ENCODE measurements at regions not wholly inside any gene's neighbourhood (a gene's known extent, or its start where the extent isn't known, plus 50 kb on each side); places are given as distances from the start of the nearest gene placed in this dataset.

GRCh38 chr3:22990291-22991200 is 212.6 kb upstream of the UBE2E2 start:
- no peak for DNase-seq (ENCODE audit: low read depth)

DNA sequence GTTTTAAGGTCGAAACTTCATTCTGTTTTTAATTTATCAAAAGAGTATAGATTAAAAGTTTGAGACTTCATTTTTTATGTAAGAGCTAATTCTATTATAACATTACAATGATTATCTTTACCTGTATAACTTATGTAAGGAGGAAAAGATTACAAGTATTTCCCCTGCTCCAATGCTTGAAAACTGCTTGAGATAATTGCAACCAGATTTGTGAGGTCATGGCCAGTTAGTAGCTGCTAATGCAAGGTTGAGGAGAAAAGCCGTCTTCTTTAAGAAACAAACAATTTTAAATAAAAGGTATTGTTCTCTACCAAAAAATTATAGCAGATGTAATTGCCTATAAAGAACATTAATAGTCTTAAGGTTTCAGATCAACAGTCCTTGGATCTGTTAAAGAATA is 208.3 kb upstream of the UBE2E2 start:
- DNase-seq (ENCODE audit: low read depth): no peak

DNA sequence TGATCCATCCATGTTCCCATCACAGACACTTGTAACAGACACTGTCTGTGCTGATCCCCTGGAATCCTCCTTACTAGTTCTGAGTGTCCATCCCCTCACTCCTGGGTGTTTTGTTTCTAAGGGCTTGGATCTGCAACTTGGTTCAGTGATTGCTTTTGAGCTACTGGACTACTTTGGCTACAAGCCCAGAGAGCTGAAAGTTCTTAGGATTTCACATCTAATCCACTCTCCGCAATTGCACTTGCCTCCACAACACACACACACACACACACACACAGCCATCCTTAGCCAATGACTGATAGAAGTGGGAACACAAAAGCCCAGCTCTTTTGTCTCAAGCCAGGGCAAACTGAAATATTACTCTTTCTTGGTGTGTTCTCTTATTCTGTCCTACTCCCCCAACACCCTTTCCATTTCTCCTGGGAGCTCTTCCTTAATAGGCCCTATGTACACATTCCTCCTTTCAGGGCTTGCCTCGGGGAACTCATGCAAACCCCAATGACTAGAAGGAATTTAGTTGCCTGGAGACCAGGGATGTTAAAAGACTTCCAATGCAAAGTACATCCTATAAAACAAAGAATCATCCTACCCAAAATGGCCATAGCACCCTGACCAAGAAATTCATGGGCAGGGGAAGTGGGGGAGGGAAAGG is 206.1 kb upstream of the UBE2E2 start:
- no peak for DNase-seq (ENCODE audit: low read depth)

GRCh38 chr3:23000371-23000770 is 202.8 kb upstream of the UBE2E2 start:
- no peak for DNase-seq (ENCODE audit: low read depth)

- DNase-seq (ENCODE audit: low read depth): no peak
Measured at GRCh38 chr3:23002151-23002550, 201.0 kb upstream of the UBE2E2 start.

DNA sequence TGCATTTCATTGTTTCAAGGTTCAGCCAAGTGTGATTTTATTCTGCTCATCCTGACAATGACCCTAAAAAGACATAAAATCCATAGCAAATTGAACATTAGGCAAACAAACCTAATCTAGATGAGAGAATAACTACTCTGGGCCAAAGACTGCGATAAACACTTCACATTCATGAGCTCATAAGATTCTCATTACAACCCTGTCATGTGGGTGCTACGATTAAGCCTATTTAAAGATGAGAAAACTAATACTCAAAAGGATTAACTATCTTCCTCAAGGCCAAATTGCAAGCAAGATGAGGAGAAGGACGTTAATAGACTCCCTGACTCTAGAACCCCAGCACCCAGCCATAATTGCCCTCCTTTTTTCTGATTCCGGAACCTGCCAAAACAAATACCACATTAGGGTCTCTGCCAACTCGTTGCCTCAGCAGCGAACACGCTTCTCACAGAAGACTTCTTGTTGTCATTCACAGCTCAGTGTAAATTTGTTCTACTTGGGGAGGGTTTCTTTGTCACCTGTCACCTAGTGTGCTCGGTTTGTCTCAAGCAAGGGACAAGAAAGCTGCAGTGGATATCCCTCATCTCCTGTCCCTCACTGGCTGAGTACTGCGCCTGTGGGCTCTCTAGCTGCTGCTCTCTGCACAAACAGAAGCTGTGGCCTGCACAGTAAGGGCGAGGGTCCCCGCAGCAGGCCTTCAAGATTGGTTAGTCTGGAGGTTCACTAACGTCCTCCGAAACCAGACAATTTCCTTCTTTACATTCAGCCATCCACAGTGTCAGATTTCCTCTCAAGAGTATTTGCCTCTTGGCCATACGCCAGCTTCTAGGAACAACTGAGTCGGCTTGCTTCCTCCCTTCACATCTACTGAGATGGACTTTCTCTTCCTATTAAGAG is 200.0 kb upstream of the UBE2E2 start:
- no peak for DNase-seq (ENCODE audit: low read depth)

GRCh38 chr3:23003733-23004046 is 199.4 kb upstream of the UBE2E2 start:
- DNase-seq (ENCODE audit: low read depth): no peak

DNA sequence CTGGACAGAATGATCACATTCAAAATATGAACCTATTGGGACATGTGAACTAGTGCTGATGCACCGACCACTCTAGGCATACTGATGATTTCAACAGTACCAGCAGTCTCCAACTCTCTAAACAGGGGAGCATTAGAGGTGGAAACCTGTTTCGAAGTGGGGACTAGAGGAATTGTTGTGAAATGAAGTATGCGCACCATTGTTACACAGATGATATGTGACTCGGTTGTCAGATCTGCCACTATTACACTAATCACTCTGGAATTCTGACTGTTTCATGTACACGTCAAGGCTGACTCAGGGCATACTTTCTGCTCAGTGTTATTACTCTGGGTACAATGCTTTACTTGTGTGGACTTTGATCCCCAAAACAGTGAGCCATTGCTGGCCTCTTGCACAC is 198.2 kb upstream of the UBE2E2 start:
- no peak for DNase-seq (ENCODE audit: low read depth)

- no peak for DNase-seq (ENCODE audit: low read depth)
Measured at GRCh38 chr3:23017801-23018200, 185.3 kb upstream of the UBE2E2 start.

- no peak for DNase-seq (ENCODE audit: low read depth)
Measured at GRCh38 chr3:23019596-23020300, 183.4 kb upstream of the UBE2E2 start.

GRCh38 chr3:23028294-23028693 is 174.8 kb upstream of the UBE2E2 start:
- DNase-seq (ENCODE audit: low read depth): no peak

DNA sequence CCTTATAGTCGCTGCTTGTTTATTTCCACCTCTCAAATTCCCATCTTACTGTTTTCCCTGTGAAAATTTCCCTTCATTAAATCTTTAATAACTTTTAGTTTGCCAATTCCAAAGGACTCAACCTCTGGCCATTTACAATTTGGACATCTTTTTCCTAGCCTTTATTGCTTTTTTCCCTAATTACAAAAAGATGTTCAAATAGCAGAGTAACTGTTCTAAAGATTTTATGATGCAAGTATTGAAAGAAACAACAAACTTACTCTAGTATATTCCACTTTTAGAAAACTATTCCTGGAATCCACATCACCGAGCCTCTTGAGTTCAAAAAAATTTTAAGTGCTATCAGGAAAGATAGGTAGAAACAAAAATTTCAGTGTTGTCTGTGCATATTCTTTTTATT is 174.1 kb upstream of the UBE2E2 start:
- no peak for DNase-seq (ENCODE audit: low read depth)

GRCh38 chr3:23035927-23036640 is 167.0 kb upstream of the UBE2E2 start:
- DNase-seq (ENCODE audit: low read depth): no peak

DNA sequence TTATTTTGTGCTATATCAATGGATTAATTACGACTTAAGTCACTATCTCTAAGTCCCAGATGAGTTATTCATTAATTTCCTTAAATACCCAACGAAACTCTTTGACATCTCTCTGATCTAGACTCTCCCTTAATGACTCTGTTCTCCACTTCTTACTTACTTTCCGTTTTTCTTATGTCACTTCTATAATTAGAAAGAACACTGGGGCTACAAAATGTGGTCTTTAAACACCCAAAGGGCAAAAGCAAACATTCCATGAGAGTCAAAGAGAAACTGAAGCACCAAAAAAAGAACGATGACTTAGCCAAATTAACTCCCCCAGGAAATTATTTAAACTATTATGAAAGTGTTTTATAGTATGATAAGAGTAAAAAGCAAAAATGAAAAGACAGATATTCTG is 166.4 kb upstream of the UBE2E2 start:
- no peak for DNase-seq (ENCODE audit: low read depth)

DNA sequence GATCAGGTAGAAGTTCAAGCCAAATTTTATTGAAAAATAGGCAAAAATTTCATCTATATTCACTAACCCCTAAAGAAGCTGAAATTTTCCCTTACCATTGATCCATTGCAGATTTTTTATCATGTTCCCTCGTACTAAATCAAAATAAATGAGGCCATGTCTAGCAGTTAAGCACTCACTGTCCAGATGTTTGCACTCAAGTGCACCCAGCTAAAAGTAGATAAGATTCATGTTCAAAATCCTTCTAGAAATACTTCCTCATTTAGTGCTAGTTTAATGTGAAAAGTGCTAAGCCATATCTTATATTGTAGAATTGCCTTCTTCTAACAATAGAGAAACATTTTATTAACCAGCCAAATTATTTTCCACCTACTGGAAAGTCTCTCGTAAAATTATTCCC is 164.7 kb upstream of the UBE2E2 start:
- DNase-seq (ENCODE audit: low read depth): no peak

DNA sequence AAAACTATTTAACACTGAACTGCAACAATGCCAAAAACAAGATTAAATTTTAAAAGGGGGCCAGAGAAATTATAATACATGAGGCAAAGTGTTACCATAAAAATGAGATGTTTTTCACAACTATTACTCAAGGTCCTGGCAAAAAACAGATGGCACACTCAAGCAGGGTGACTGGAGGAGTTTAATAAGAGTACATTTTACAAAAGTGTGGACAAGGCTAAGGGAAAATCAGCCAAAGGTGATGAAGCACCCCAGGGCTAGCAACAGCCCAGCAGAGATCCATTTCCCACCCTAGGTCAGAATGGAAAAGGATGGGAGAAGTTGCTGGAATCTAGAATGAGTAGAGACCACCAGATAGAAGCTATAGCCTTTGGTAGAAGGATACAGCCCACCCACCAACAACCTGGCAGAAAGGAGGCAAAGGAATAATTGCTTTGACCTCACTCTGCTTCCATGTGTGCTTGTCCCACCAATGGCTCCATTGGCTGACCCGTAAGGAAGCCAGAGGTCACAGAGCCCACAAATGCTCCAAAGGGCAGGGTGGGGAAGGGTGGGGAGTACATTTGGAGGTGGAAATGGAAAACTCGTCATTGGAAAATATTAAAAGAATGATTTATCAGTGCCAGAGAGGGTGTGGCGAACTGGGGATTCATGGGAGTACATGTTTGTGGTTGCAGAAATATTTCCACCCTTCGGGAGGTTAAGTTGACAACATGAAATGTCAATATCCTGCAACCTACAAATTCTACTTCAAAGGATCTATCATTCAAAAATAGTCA is 161.0 kb upstream of the UBE2E2 start:
- no peak for DNase-seq (ENCODE audit: low read depth)

GRCh38 chr3:23044463-23044862 is 158.7 kb upstream of the UBE2E2 start:
- no peak for DNase-seq (ENCODE audit: low read depth)

DNA sequence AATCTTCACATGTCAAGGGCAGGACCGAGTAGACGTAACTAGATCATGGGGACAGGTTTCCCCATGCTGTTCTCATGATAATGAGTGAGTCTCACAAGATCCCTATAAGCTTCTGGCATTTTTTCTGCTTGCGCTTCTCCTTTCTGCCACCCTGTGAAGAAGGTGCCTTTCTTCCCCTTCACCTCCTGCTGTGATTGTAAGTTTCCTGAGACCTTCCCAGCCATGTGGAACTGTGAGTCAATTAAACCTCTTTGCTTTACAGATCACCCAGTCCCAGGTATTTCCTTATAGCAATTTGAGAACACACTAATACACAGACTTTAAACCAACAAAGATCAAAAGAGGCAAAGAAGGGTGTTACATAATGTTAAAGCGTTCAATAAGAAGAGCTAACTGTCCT is 156.6 kb upstream of the UBE2E2 start:
- no peak for DNase-seq (ENCODE audit: low read depth)

DNA sequence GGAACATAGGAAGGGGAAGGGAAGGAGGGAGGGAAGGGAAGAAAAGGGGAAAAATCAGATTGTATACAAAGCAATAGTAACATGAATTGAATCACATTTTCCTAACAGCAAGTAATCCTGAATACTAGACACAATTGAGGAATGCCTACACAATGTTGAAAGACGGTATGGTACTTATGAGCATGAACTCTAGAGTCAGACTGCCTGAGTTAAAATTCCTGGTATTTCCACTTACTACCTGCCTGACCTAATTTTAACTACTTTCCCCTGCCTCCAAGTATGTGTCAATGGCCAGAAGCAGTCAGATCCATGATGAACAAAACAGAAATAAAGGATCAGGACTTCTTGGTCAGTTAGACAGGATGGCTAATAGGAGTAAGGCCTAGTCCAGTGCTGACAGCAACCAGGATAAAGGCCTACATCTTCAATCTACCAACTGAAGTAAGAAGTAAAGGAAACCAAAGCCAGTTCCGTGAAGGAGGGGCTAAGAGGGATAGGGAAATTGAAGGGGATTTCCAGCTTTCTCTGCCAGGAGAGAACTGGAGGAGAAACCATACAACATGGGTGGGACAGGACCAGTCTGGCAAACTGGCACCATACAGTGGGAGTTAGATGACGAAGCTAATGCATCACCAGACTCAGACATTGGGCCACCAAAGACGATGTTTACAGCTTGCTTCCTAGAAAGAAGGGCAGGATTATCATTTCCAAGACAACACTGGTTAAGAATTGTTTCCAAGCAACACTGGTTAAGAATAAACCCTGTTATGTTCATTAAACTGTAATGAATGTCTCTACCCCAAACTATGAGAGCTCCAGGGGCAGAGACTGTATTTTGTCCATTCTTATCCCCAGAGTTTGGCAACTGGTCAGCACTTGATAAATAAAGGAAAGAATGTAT is 151.6 kb upstream of the UBE2E2 start:
- DNase-seq (ENCODE audit: low read depth): no peak

Measured in T follicular helper cell (primary cell).